Smooth muscle cell (in vitro differentiated cells): ENCODE measurements at regions not wholly inside any gene's neighbourhood (a gene's known extent, or its start where the extent isn't known, plus 50 kb on each side); places are given as distances from the start of the nearest gene placed in this dataset.

ENCODE experiments used
- DNase-seq: peaks from one replicate; lab custom pipeline; 2025; ENCODE audit not compliant: unreplicated experiment; lab: John Stamatoyannopoulos, UW
- H2AFZ ChIP-seq: fragments of 200-600 bp; sonication (generic); 2 replicates; pipeline ENCODE4 v1.6.0; 2016; ENCODE audit warnings: antibody characterized with exemption, low read depth, mild to moderate bottlenecking
- H3F3A ChIP-seq: fragments of 200-600 bp; sonication (generic); 2 replicates; pipeline ENCODE4 v1.6.0; 2017; ENCODE audit warnings: antibody characterized with exemption, low read depth
- H3K27ac ChIP-seq: fragments of 200-600 bp; sonication (generic); 2 replicates; pipeline ENCODE4 v1.5.1; 2016; ENCODE audit warnings: low read depth, mild to moderate bottlenecking
- H3K27me3 ChIP-seq: fragments of 200-600 bp; sonication (generic); 2 replicates; pipeline ENCODE4 v1.6.1; 2016; ENCODE audit warnings: low read depth, mild to moderate bottlenecking
- H3K36me3 ChIP-seq: fragments of 200-600 bp; sonication (generic); 2 replicates; pipeline ENCODE4 v1.5.1; 2016; ENCODE audit warnings: low read depth
- H3K4me1 ChIP-seq: fragments of 200-600 bp; sonication (generic); 2 replicates; pipeline ENCODE4 v1.5.1; 2016; ENCODE audit warnings: low read depth
- H3K4me2 ChIP-seq: fragments of 200-600 bp; sonication (generic); 2 replicates; pipeline ENCODE4 v1.6.0; 2016; ENCODE audit warnings: mild to moderate bottlenecking
- H3K4me3 ChIP-seq: fragments of 200-600 bp; sonication (generic); 2 replicates; pipeline ENCODE4 v1.5.1; 2016; ENCODE audit warnings: mild to moderate bottlenecking
- H3K79me2 ChIP-seq: fragments of 200-600 bp; sonication (generic); 2 replicates; pipeline ENCODE4 v1.6.0; 2016; ENCODE audit warnings: low read depth, mild to moderate bottlenecking
- H3K9ac ChIP-seq: fragments of 200-600 bp; sonication (generic); 2 replicates; pipeline ENCODE4 v1.6.0; 2016; ENCODE audit warnings: low read depth
- H3K9me3 ChIP-seq: fragments of 200-600 bp; sonication (generic); replicated peaks from 2 replicates; pipeline ENCODE4 v1.5.1; 2016; ENCODE audit warnings: low read depth
- H4K20me1 ChIP-seq: fragments of 200-600 bp; sonication (generic); 2 replicates; pipeline ENCODE4 v1.6.0; 2016; ENCODE audit warnings: low read depth
- CTCF ChIP-seq: fragments of 200-600 bp; sonication (generic); IDR thresholded peaks from 2 replicates; pipeline ENCODE4 v1.5.1; 2017; ENCODE audit warnings: borderline replicate concordance, mild to moderate bottlenecking, antibody characterized with exemption; ENCODE audit not compliant: insufficient read depth, poor library complexity, severe bottlenecking
- WGBS: methylation state at CpG from one replicate; pipeline ENCODE4 v1.1.7; 2016; ENCODE audit warnings: low lambda C conversion rate; 5-methylcytosine and 5-hydroxymethylcytosine counted together

DNA sequence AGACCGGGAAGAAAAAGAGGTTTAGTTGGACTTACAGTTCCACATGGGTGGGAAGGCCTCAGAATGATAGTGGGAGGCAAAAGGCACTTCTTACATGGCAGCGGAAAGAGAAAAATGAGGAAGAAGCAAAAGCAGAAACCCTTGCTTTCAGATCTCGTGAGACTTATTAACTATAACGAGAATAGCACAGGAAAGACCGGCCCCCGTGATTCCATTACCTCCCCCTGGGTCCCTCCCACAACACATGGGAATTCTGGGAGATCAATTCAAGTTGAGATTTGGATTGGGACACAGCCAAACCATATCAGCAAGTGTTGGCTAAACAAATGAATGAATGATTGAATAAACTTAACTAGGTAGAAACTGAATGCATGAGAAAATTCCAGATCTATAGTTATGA is 85.3 kb upstream of the PARP11 start:
- 98% methylated on average over 6 of the region's 6 CpGs for WGBS
- no peak for DNase-seq
- Histone ChIP-seq H3K9ac (no peak overlapping the region), H3K36me3 (no peaks in the 10 kb centered on the region), H3K27me3 (no peaks in the 10 kb centered on the region), H3K27ac (no peak overlapping the region), H3K9me3 (no peaks in the 10 kb centered on the region), H3K79me2 (no peaks in the 10 kb centered on the region), H3F3A (peaks cover 14% of the 10 kb centered on the region), H3K4me2 (no peak overlapping the region), H4K20me1 (no peaks in the 10 kb centered on the region), H3K4me3 (no peak overlapping the region), H3K4me1 (peaks cover 5% of the 10 kb centered on the region), H2AFZ (no peak overlapping the region)
- no peak for TF ChIP-seq CTCF

DNA sequence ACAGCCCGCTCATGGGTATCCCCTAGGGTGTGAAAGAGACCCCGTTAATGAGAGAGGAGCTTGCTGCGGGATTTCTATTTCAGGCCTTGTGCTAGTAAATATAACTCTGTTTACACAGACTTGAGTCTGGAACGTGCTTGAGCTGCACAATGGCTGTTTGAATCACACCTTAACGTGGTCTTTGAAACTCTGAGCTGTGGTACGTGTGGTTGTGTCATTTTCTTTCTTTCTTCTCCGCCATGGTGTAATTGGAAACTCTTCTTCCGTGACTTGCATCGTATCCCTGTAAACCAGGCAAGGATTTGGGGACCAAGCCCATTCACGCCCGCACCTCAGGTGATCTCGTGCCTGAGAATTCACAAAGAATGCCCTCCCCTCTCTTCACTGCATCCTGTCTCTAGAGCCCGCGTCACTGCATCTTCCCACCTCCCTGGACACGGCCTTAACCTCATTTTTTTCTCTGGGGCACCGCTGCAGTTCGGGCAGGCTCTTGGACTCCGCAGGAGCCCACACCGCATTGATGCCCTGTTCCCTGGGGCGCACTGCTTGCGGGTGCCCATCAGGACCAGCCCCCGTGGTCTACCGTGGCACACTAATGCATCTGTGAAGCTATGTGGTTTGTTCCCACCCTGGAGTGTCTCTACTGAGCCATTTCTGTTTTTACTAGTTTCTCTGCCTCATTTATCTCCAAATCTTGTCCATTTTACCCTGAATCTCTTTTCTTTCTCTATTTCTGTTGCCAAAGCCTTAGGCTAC is 78.4 kb upstream of the PARP11 start:
- no peaks in the 10 kb centered on the region for H3K4me1 ChIP-seq
- H3K9me3 ChIP-seq = no peaks in the 10 kb centered on the region
- no peak for DNase-seq
- H3K9ac ChIP-seq = no peak overlapping the region
- no peaks in the 10 kb centered on the region for H3K79me2 ChIP-seq
- no peak for TF ChIP-seq CTCF
- H3K4me2 ChIP-seq = no peak overlapping the region
- H3K4me3 ChIP-seq = no peak overlapping the region
- WGBS = 93% methylated on average over 23 of the region's 23 CpGs
- no peak overlapping the region for H3K27ac ChIP-seq
- peak overlapping the region; percentile 13 for H2AFZ ChIP-seq
- H4K20me1 ChIP-seq = no peaks in the 10 kb centered on the region
- no peaks in the 10 kb centered on the region for H3F3A ChIP-seq
- H3K27me3 ChIP-seq = no peaks in the 10 kb centered on the region
- H3K36me3 ChIP-seq = no peaks in the 10 kb centered on the region

DNA sequence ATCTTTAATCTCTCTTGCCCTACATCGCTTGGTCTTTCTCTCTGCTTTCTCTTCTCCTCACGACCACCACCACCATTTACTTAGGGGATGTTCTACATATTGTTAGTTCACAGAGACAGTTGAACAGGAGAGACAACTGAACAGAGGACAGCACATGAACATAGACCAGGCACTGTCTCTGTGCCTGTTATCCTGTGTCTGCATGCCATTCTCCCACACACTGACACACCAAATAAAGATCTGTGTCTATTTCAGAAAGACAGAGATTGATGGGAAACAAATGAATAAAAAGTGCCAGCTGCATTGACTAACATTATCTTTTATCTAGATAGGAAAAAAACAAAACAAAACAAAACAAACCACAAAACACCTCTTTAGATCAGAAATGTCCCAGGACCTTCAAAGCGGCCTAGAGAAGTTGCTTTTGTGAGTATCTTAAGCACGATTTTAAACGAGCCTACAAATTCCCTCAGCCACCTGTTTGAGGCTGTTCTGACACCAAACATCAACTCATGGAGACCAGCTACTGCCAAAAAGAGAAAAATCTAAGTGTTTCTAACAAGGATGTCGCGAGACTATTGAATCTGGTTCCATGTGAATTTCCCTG is 77.6 kb upstream of the PARP11 start:
- H3K9ac ChIP-seq = no peak overlapping the region
- peak overlapping the region; percentile 82 for H2AFZ ChIP-seq
- no peaks in the 10 kb centered on the region for H3K27me3 ChIP-seq
- no peaks in the 10 kb centered on the region for H3F3A ChIP-seq
- TF ChIP-seq CTCF = no peak
- 79% methylated on average over 7 of the region's 7 CpGs for WGBS
- H3K36me3 ChIP-seq = no peaks in the 10 kb centered on the region
- H3K9me3 ChIP-seq = no peaks in the 10 kb centered on the region
- no peak overlapping the region for H3K27ac ChIP-seq
- H3K4me1 ChIP-seq = no peaks in the 10 kb centered on the region
- H4K20me1 ChIP-seq = no peaks in the 10 kb centered on the region
- H3K4me2 ChIP-seq = no peak overlapping the region
- DNase-seq = no peak
- no peaks in the 10 kb centered on the region for H3K79me2 ChIP-seq
- H3K4me3 ChIP-seq = no peak overlapping the region

DNA sequence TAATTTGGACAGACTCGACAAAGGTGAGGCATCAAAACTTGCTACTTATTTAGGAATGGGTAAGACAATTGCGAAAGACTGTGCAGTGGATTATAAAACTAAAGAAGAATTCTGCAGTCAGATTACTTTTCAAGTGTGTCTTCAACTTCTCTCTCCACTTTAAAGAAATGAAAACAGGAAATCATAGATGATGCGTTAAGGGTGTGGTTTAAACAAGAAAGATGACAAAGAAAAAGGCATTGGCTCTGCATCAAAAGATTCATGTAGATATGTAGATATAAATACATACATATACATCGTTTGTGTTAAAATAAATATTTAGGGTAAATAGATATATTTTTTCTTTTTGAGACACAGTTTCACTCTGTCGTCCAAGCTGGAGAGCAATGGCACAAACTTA is 74.6 kb upstream of the PARP11 start:
- WGBS = 98% methylated on average over 5 of the region's 5 CpGs
- H3K4me2 ChIP-seq = no peak overlapping the region
- H3K36me3 ChIP-seq = no peaks in the 10 kb centered on the region
- no peak for DNase-seq
- H4K20me1 ChIP-seq = no peaks in the 10 kb centered on the region
- no peak overlapping the region for H3K4me3 ChIP-seq
- H3K4me1 ChIP-seq = peaks cover 12% of the 10 kb centered on the region
- H3K9me3 ChIP-seq = no peaks in the 10 kb centered on the region
- no peak overlapping the region for H2AFZ ChIP-seq
- no peaks in the 10 kb centered on the region for H3K27me3 ChIP-seq
- no peak for TF ChIP-seq CTCF
- no peak overlapping the region for H3K27ac ChIP-seq
- no peaks in the 10 kb centered on the region for H3K79me2 ChIP-seq
- no peaks in the 10 kb centered on the region for H3F3A ChIP-seq
- no peak overlapping the region for H3K9ac ChIP-seq
